ENCODE measurements at regions not wholly inside any gene's neighbourhood (a gene's known extent, or its start where the extent isn't known, plus 50 kb on each side); places are given as distances from the start of the nearest gene placed in this dataset.
"Not testable (repeated sequence)": the region's sequence is repeated elsewhere in the genome, so short reads cannot be mapped to it uniquely, and the experiment has no call there.

DNA sequence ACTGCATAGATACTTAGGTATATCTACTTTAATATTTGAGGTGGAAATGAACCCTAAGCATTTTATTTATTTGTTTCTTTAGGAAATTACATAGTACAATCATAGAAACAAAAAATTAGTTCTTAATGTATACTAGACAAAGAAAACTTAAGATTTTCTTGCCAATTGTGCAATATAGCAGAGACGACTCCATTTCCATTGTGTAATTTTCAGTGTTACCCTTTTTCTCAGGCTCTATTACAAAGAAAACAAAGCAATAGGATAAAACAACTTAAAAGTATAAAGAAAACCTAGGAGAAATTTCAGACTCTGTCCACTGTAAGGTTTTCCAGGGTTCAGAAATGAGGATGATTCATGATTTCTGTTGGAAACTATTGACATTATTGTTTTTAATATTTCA is 89.0 kb upstream of the SERTAD2 start:
- peaks cover 7% of the 10 kb centered on the region for H3K4me1 ChIP-seq (ENCODE audit: low read length)

DNA sequence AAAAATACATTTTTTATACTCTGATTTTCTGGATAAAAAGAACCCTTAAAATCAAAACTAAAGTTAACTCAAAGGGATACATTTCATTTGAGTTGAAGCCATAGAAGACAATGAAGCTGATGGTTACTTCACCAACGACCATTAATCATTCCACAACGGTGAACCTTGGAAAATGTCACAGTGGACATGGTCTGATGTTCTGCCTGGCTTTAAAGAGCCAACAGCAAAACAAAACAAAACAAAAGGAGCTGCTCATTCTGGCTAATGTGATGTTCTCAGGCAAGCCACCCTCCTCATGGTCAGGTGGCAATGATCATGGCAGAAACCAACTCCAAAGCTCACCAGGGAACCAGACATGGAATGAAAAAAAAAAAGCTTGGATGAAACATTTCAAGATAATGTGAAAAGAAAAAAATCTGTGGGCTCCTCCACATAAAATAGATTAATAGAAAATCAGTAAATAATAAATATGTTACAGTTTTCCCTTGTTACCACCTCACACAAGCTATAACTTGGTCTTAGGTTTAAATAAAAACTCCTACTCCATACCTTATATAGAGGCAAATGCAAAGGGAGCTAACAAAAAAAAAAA is 90.1 kb upstream of the SERTAD2 start:
- Histone ChIP-seq H2AFZ (ENCODE audit: low read depth, low read length) (no peak overlapping the region), H3K9me3 (ENCODE audit: insufficient read depth, low read length) (no peaks in the 10 kb centered on the region), H3K4me2 (ENCODE audit: low read length) (no peak overlapping the region), H3K4me1 (ENCODE audit: low read length) (no peaks in the 10 kb centered on the region), H3K36me3 (replicated peaks; ENCODE audit: low read depth, low read length) (no peaks in the 10 kb centered on the region), H3K27ac (ENCODE audit: low read length) (no peak overlapping the region), H3K4me3 (ENCODE audit: low read length) (no peak overlapping the region), H3K27me3 (ENCODE audit: low read depth, low read length) (no peaks in the 10 kb centered on the region), H3K79me2 (ENCODE audit: low read length) (no peaks in the 10 kb centered on the region), H4K20me1 (ENCODE audit: insufficient read depth, low read length) (no peaks in the 10 kb centered on the region), H3K9ac (ENCODE audit: low read length) (no peak overlapping the region)
- TF ChIP-seq EZH2phosphoT487 (IDR thresholded peaks at IDR 0.05; ENCODE audit: low read depth), result no peak
- TF ChIP-seq, protein P1, sequence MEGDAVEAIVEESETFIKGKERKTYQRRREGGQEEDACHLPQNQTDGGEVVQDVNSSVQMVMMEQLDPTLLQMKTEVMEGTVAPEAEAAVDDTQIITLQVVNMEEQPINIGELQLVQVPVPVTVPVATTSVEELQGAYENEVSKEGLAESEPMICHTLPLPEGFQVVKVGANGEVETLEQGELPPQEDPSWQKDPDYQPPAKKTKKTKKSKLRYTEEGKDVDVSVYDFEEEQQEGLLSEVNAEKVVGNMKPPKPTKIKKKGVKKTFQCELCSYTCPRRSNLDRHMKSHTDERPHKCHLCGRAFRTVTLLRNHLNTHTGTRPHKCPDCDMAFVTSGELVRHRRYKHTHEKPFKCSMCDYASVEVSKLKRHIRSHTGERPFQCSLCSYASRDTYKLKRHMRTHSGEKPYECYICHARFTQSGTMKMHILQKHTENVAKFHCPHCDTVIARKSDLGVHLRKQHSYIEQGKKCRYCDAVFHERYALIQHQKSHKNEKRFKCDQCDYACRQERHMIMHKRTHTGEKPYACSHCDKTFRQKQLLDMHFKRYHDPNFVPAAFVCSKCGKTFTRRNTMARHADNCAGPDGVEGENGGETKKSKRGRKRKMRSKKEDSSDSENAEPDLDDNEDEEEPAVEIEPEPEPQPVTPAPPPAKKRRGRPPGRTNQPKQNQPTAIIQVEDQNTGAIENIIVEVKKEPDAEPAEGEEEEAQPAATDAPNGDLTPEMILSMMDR (IDR thresholded peaks at IDR 0.05; ENCODE audit: low read depth, low read length), result no peak

More for the DNA sequence above, 89.0 kb upstream of the SERTAD2 start:
- H3K27me3 ChIP-seq (ENCODE audit: low read depth, low read length), result no peaks in the 10 kb centered on the region
- no peak overlapping the region for H3K4me3 ChIP-seq (ENCODE audit: low read length)
- no peaks in the 10 kb centered on the region for H3K9me3 ChIP-seq (ENCODE audit: insufficient read depth, low read length)
- no peak overlapping the region for H2AFZ ChIP-seq (ENCODE audit: low read depth, low read length)
- H3K36me3 ChIP-seq (replicated peaks; ENCODE audit: low read depth, low read length), result no peaks in the 10 kb centered on the region
- H3K79me2 ChIP-seq (ENCODE audit: low read length), result no peaks in the 10 kb centered on the region
- no peaks in the 10 kb centered on the region for H4K20me1 ChIP-seq (ENCODE audit: insufficient read depth, low read length)
- H3K4me2 ChIP-seq (ENCODE audit: low read length), result no peak overlapping the region
- no peak overlapping the region for H3K9ac ChIP-seq (ENCODE audit: low read length)
- no peak for TF ChIP-seq EZH2phosphoT487 (IDR thresholded peaks at IDR 0.05; ENCODE audit: low read depth)
- TF ChIP-seq, protein P1 (IDR thresholded peaks at IDR 0.05; ENCODE audit: low read depth, low read length), result no peak
- H3K27ac ChIP-seq (ENCODE audit: low read length), result no peak overlapping the region

DNA sequence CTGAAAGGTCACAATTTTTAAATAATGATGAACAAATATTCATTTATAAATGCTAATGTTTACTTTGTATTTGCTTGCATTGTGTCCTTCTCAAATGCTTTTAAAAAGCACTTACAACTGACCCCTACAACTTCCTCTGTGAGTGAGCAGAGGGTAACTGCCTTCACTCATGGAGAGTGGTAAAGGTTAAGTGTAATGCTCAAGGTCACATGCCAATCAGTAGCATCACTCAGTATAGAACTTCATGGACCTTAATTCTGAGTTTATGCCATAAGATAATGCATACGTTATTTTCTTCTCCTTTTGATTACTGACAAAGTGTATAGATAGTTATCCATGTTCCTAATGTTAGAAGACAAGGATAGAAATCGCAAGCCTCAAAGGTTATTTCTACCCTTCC is 91.8 kb upstream of the SERTAD2 start:
- H3K27ac ChIP-seq (ENCODE audit: low read length), result no peak overlapping the region
- H3K36me3 ChIP-seq (replicated peaks; ENCODE audit: low read depth, low read length), result no peaks in the 10 kb centered on the region
- H4K20me1 ChIP-seq (ENCODE audit: insufficient read depth, low read length), result no peaks in the 10 kb centered on the region
- no peak overlapping the region for H3K9ac ChIP-seq (ENCODE audit: low read length)
- no peak overlapping the region for H3K4me2 ChIP-seq (ENCODE audit: low read length)
- H2AFZ ChIP-seq (ENCODE audit: low read depth, low read length), result no peak overlapping the region
- no peak for TF ChIP-seq EZH2phosphoT487 (IDR thresholded peaks at IDR 0.05; ENCODE audit: low read depth)
- TF ChIP-seq, protein P1 (IDR thresholded peaks at IDR 0.05; ENCODE audit: low read depth, low read length), result no peak
- H3K4me3 ChIP-seq (ENCODE audit: low read length), result no peak overlapping the region
- H3K9me3 ChIP-seq (ENCODE audit: insufficient read depth, low read length), result no peaks in the 10 kb centered on the region
- H3K27me3 ChIP-seq (ENCODE audit: low read depth, low read length), result peaks cover 8% of the 10 kb centered on the region
- H3K79me2 ChIP-seq (ENCODE audit: low read length), result no peaks in the 10 kb centered on the region
- H3K4me1 ChIP-seq (ENCODE audit: low read length), result peaks cover 5% of the 10 kb centered on the region; the same call in 1 of the 2 replicates

DNA sequence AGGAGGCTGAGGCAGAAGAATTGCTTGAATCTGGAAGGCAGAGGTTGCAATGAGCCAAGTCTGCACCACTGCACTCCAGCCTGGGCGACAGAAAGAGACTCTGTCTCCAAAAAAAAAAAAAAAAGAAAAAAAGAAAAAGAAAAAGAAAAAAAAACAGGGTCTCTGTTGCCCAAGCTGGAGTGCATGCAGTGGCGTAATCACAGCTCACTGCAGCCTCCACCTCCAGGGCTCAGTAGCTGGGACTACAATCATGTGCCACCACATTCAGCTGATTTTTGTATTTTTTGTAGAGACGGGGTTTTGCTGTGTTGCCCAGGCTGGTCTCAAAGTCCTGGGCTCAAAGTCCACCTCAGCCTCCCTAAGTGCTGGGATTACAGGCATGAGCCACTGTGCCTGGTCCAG is 94.0 kb upstream of the SERTAD2 start:
- not testable (repeated sequence) for H3K4me3 ChIP-seq (ENCODE audit: low read length); H3K27ac ChIP-seq (ENCODE audit: low read length); H3K4me2 ChIP-seq (ENCODE audit: low read length); H3K9ac ChIP-seq (ENCODE audit: low read length); H3K9me3 ChIP-seq (ENCODE audit: insufficient read depth, low read length); H2AFZ ChIP-seq (ENCODE audit: low read depth, low read length); H3K27me3 ChIP-seq (ENCODE audit: low read depth, low read length); H3K79me2 ChIP-seq (ENCODE audit: low read length); H4K20me1 ChIP-seq (ENCODE audit: insufficient read depth, low read length); H3K36me3 ChIP-seq (replicated peaks; ENCODE audit: low read depth, low read length)
- peaks cover 10% of the 10 kb centered on the region for H3K4me1 ChIP-seq (ENCODE audit: low read length)
